ENCODE measurements at regions not wholly inside any gene's neighbourhood (a gene's known extent, or its start where the extent isn't known, plus 50 kb on each side); places are given as distances from the start of the nearest gene placed in this dataset.
"Not testable (repeated sequence)": the region's sequence is repeated elsewhere in the genome, so short reads cannot be mapped to it uniquely, and the experiment has no call there.

GRCh38 chr3:96449803-96450202 lies 364.6 kb upstream of the EPHA6 start:
- DNase-seq (ENCODE audit: low spot score): no peak
- in situ Hi-C loops (cut with MboI; ENCODE audit: low pct_unique_long_range_greater_than_20kb, low sequenced_read_pairs, unreplicated experiment): no loop called here
- no peak for TF ChIP-seq CTCF (IDR thresholded peaks at IDR 0.05; ENCODE audit: extremely low read depth, insufficient read depth, missing control alignments)

GRCh38 chr3:96450699-96451098 lies 363.7 kb upstream of the EPHA6 start:
- no peak for TF ChIP-seq CTCF (IDR thresholded peaks at IDR 0.05; ENCODE audit: extremely low read depth, insufficient read depth, missing control alignments)
- DNase-seq (ENCODE audit: low spot score): no peak
- in situ Hi-C loops (cut with MboI; ENCODE audit: low pct_unique_long_range_greater_than_20kb, low sequenced_read_pairs, unreplicated experiment): no loop called here

- in situ Hi-C loops (cut with MboI; ENCODE audit: low pct_unique_long_range_greater_than_20kb, low sequenced_read_pairs, unreplicated experiment): no loop called here
- TF ChIP-seq CTCF (IDR thresholded peaks at IDR 0.05; ENCODE audit: extremely low read depth, insufficient read depth, missing control alignments): no peak
- no peak for DNase-seq (ENCODE audit: low spot score)
Measured at GRCh38 chr3:96465521-96465920, 348.9 kb upstream of the EPHA6 start.

- no peak for DNase-seq (ENCODE audit: low spot score)
- in situ Hi-C loops (cut with MboI; ENCODE audit: low pct_unique_long_range_greater_than_20kb, low sequenced_read_pairs, unreplicated experiment): no loop called here
Measured at GRCh38 chr3:96466441-96466840, 348.0 kb upstream of the EPHA6 start.

GRCh38 chr3:96467639-96468038 lies 346.8 kb upstream of the EPHA6 start:
- DNase-seq (ENCODE audit: low spot score): no peak
- in situ Hi-C loops (cut with MboI; ENCODE audit: low pct_unique_long_range_greater_than_20kb, low sequenced_read_pairs, unreplicated experiment): no loop called here
- no peak for TF ChIP-seq CTCF (IDR thresholded peaks at IDR 0.05; ENCODE audit: extremely low read depth, insufficient read depth, missing control alignments)

More at GRCh38 chr3:96466441-96466840, 348.0 kb upstream of the EPHA6 start:
- TF ChIP-seq CTCF (IDR thresholded peaks at IDR 0.05; ENCODE audit: extremely low read depth, insufficient read depth, missing control alignments): no peak

- in situ Hi-C loops (cut with MboI; ENCODE audit: low pct_unique_long_range_greater_than_20kb, low sequenced_read_pairs, unreplicated experiment): no loop called here
- no peak for TF ChIP-seq CTCF (IDR thresholded peaks at IDR 0.05; ENCODE audit: extremely low read depth, insufficient read depth, missing control alignments)
- no peak for DNase-seq (ENCODE audit: low spot score)
Measured at GRCh38 chr3:96478496-96478895, 335.9 kb upstream of the EPHA6 start.

GRCh38 chr3:96480881-96481280 lies 333.5 kb upstream of the EPHA6 start:
- in situ Hi-C loops (cut with MboI; ENCODE audit: low pct_unique_long_range_greater_than_20kb, low sequenced_read_pairs, unreplicated experiment): no loop called here

GRCh38 chr3:96483191-96483590 lies 331.2 kb upstream of the EPHA6 start:
- in situ Hi-C loops (cut with MboI; ENCODE audit: low pct_unique_long_range_greater_than_20kb, low sequenced_read_pairs, unreplicated experiment); DNase-seq (ENCODE audit: low spot score): not testable (repeated sequence)

More at GRCh38 chr3:96480881-96481280, 333.5 kb upstream of the EPHA6 start:
- DNase-seq (ENCODE audit: low spot score): no peak
- TF ChIP-seq CTCF (IDR thresholded peaks at IDR 0.05; ENCODE audit: extremely low read depth, insufficient read depth, missing control alignments): no peak
